KMS-11 (cell line): ENCODE measurements at regions not wholly inside any gene's neighbourhood (a gene's known extent, or its start where the extent isn't known, plus 50 kb on each side); places are given as distances from the start of the nearest gene placed in this dataset.

ENCODE experiments used
- H2AFZ ChIP-seq: fragments of 200-600 bp; sonication (generic); 2 replicates; pipeline ENCODE4 v1.6.1; 2016; ENCODE audit warnings: antibody characterized with exemption, mixed run types, low read depth
- H3K27ac ChIP-seq: fragments of 200-600 bp; sonication (generic); 2 replicates; pipeline ENCODE4 v1.6.1; 2016; ENCODE audit warnings: mild to moderate bottlenecking, mixed run types
- H3K27me3 ChIP-seq: fragments of 200-600 bp; sonication (generic); 2 replicates; pipeline ENCODE4 v1.6.1; 2017; ENCODE audit warnings: mild to moderate bottlenecking, low read depth, mixed run types, moderate library complexity; ENCODE audit not compliant: insufficient read depth
- H3K36me3 ChIP-seq: fragments of 200-600 bp; sonication (generic); 2 replicates; pipeline ENCODE4 v1.6.1; 2017; ENCODE audit warnings: mild to moderate bottlenecking, mixed run types; ENCODE audit not compliant: insufficient read depth
- H3K4me1 ChIP-seq: fragments of 200-600 bp; sonication (generic); 2 replicates; pipeline ENCODE4 v1.6.1; 2016; ENCODE audit warnings: mild to moderate bottlenecking, low read depth, mixed run types; ENCODE audit not compliant: poor library complexity, severe bottlenecking
- H3K4me2 ChIP-seq: fragments of 200-600 bp; sonication (generic); 2 replicates; pipeline ENCODE4 v1.7.0; 2016; ENCODE audit warnings: mild to moderate bottlenecking, mixed run types
- H3K4me3 ChIP-seq: fragments of 200-600 bp; sonication (generic); IDR thresholded peaks from 2 replicates; pipeline ENCODE4 v1.6.1; 2017; ENCODE audit warnings: low read depth, low read length, mixed read lengths; ENCODE audit not compliant: insufficient read depth
- H3K79me2 ChIP-seq: fragments of 200-600 bp; sonication (generic); 2 replicates; pipeline ENCODE4 v1.6.1; 2016; ENCODE audit warnings: low read depth, mixed run types; ENCODE audit not compliant: insufficient read depth
- H3K9ac ChIP-seq: fragments of 200-600 bp; sonication (generic); 2 replicates; pipeline ENCODE4 v1.6.1; 2016; ENCODE audit warnings: mild to moderate bottlenecking, mixed run types
- H4K20me1 ChIP-seq: fragments of 200-600 bp; sonication (generic); 2 replicates; pipeline ENCODE4 v1.6.1; 2016; ENCODE audit warnings: mild to moderate bottlenecking, mixed run types; ENCODE audit not compliant: insufficient read depth
- TF ChIP-seq, protein P1 (sequence below): fragments of 200-600 bp; sonication (generic); conservative IDR thresholded peaks from 2 replicates; pipeline ENCODE4 v1.6.1; 2017; ENCODE audit warnings: low read depth, mild to moderate bottlenecking, antibody characterized with exemption, low read length, moderate library complexity, mixed read lengths

DNA sequence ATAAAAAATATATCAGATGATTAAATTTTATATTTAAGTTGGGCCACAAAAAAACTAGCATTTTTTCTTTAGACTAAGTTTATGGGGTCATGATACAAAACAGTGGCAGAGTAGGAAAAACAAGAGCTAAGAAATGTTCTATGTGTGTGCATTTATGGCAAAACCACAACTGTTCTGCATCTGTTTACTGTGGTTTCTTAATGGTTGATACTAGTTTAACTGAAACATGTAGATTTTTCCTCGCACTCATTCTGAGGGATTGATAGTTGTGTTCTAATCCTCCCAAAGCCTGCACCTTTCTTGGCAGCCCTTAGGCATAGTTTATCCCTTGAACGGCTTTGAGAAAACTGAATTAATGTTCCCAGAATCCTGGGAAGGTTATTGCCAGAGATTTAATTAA, 66.6 kb upstream of the PHYHIPL start:
- Histone ChIP-seq H3K27me3 (no peaks in the 10 kb centered on the region), H3K27ac (no peak overlapping the region), H3K4me1 (no peaks in the 10 kb centered on the region), H3K9ac (no peak overlapping the region), H3K4me3 (no peak overlapping the region), H2AFZ (no peak overlapping the region), H3K79me2 (no peaks in the 10 kb centered on the region), H3K36me3 (no peaks in the 10 kb centered on the region), H4K20me1 (no peaks in the 10 kb centered on the region), H3K4me2 (no peak overlapping the region)
- TF ChIP-seq, protein P1, sequence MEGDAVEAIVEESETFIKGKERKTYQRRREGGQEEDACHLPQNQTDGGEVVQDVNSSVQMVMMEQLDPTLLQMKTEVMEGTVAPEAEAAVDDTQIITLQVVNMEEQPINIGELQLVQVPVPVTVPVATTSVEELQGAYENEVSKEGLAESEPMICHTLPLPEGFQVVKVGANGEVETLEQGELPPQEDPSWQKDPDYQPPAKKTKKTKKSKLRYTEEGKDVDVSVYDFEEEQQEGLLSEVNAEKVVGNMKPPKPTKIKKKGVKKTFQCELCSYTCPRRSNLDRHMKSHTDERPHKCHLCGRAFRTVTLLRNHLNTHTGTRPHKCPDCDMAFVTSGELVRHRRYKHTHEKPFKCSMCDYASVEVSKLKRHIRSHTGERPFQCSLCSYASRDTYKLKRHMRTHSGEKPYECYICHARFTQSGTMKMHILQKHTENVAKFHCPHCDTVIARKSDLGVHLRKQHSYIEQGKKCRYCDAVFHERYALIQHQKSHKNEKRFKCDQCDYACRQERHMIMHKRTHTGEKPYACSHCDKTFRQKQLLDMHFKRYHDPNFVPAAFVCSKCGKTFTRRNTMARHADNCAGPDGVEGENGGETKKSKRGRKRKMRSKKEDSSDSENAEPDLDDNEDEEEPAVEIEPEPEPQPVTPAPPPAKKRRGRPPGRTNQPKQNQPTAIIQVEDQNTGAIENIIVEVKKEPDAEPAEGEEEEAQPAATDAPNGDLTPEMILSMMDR: no peak

- Histone ChIP-seq H3K9ac (no peak overlapping the region), H3K4me2 (no peak overlapping the region), H3K27ac (no peak overlapping the region), H3K36me3 (no peaks in the 10 kb centered on the region), H3K4me1 (no peaks in the 10 kb centered on the region), H2AFZ (no peak overlapping the region), H3K27me3 (no peaks in the 10 kb centered on the region), H3K79me2 (no peaks in the 10 kb centered on the region), H4K20me1 (no peaks in the 10 kb centered on the region), H3K4me3 (no peak overlapping the region)
- TF ChIP-seq, protein P1: no peak
Measured at GRCh38 chr10:59124187-59124586, 52.3 kb upstream of the PHYHIPL start.

DNA sequence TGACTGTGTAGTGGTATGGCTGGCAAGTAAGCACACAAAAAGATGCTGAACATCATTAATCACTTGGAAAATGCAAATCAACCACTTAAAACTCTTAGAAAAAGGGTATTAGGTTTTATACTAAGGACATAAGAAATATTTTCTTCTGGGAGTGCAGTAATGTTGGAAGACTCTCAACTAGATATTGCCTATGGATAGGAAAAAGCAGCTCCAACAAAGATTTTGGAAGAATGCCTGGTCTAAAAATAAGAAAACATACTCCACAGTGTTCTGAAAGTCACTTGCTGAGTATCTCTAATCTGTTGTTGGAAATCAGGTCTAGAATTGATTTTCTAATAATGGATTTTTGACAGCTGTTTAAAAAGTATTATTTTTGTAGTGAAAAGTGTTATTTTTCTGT, 50.8 kb upstream of the PHYHIPL start:
- Histone ChIP-seq H3K27me3 (no peaks in the 10 kb centered on the region), H2AFZ (no peak overlapping the region), H3K4me3 (no peak overlapping the region), H4K20me1 (no peaks in the 10 kb centered on the region), H3K79me2 (no peaks in the 10 kb centered on the region), H3K9ac (no peak overlapping the region), H3K4me1 (no peaks in the 10 kb centered on the region), H3K4me2 (no peak overlapping the region), H3K27ac (no peak overlapping the region), H3K36me3 (no peaks in the 10 kb centered on the region)
- TF ChIP-seq, protein P1: no peak

GRCh38 chr10:59126261-59126660, 50.2 kb upstream of the PHYHIPL start:
- TF ChIP-seq, protein P1: no peak
- Histone ChIP-seq H3K27me3 (no peaks in the 10 kb centered on the region), H2AFZ (no peak overlapping the region)

More at GRCh38 chr10:59126261-59126660, 50.2 kb upstream of the PHYHIPL start:
- H4K20me1 ChIP-seq: no peaks in the 10 kb centered on the region
- H3K36me3 ChIP-seq: no peaks in the 10 kb centered on the region
- no peaks in the 10 kb centered on the region for H3K4me1 ChIP-seq
- H3K4me3 ChIP-seq: no peak overlapping the region
- no peak overlapping the region for H3K4me2 ChIP-seq
- H3K27ac ChIP-seq: no peak overlapping the region
- H3K9ac ChIP-seq: no peak overlapping the region
- no peaks in the 10 kb centered on the region for H3K79me2 ChIP-seq
